Smooth muscle cell (in vitro differentiated cells): ENCODE measurements at regions not wholly inside any gene's neighbourhood (a gene's known extent, or its start where the extent isn't known, plus 50 kb on each side); places are given as distances from the start of the nearest gene placed in this dataset.

ENCODE experiments used
- DNase-seq: peaks from one replicate; lab custom pipeline; 2025; ENCODE audit not compliant: unreplicated experiment; lab: John Stamatoyannopoulos, UW
- H2AFZ ChIP-seq: fragments of 200-600 bp; sonication (generic); 2 replicates; pipeline ENCODE4 v1.6.0; 2016; ENCODE audit warnings: antibody characterized with exemption, low read depth, mild to moderate bottlenecking
- H3F3A ChIP-seq: fragments of 200-600 bp; sonication (generic); 2 replicates; pipeline ENCODE4 v1.6.0; 2017; ENCODE audit warnings: antibody characterized with exemption, low read depth
- H3K27ac ChIP-seq: fragments of 200-600 bp; sonication (generic); 2 replicates; pipeline ENCODE4 v1.5.1; 2016; ENCODE audit warnings: low read depth, mild to moderate bottlenecking
- H3K27me3 ChIP-seq: fragments of 200-600 bp; sonication (generic); 2 replicates; pipeline ENCODE4 v1.6.1; 2016; ENCODE audit warnings: low read depth, mild to moderate bottlenecking
- H3K36me3 ChIP-seq: fragments of 200-600 bp; sonication (generic); 2 replicates; pipeline ENCODE4 v1.5.1; 2016; ENCODE audit warnings: low read depth
- H3K4me1 ChIP-seq: fragments of 200-600 bp; sonication (generic); 2 replicates; pipeline ENCODE4 v1.5.1; 2016; ENCODE audit warnings: low read depth
- H3K4me2 ChIP-seq: fragments of 200-600 bp; sonication (generic); 2 replicates; pipeline ENCODE4 v1.6.0; 2016; ENCODE audit warnings: mild to moderate bottlenecking
- H3K4me3 ChIP-seq: fragments of 200-600 bp; sonication (generic); 2 replicates; pipeline ENCODE4 v1.5.1; 2016; ENCODE audit warnings: mild to moderate bottlenecking
- H3K79me2 ChIP-seq: fragments of 200-600 bp; sonication (generic); 2 replicates; pipeline ENCODE4 v1.6.0; 2016; ENCODE audit warnings: low read depth, mild to moderate bottlenecking
- H3K9ac ChIP-seq: fragments of 200-600 bp; sonication (generic); 2 replicates; pipeline ENCODE4 v1.6.0; 2016; ENCODE audit warnings: low read depth
- H3K9me3 ChIP-seq: fragments of 200-600 bp; sonication (generic); replicated peaks from 2 replicates; pipeline ENCODE4 v1.5.1; 2016; ENCODE audit warnings: low read depth
- H4K20me1 ChIP-seq: fragments of 200-600 bp; sonication (generic); 2 replicates; pipeline ENCODE4 v1.6.0; 2016; ENCODE audit warnings: low read depth
- WGBS: methylation state at CpG from one replicate; pipeline ENCODE4 v1.1.7; 2016; ENCODE audit warnings: low lambda C conversion rate; 5-methylcytosine and 5-hydroxymethylcytosine counted together
- TF ChIP-seq, protein P1 (sequence below): fragments of 200-600 bp; sonication (generic); IDR thresholded peaks from 2 replicates; pipeline ENCODE4 v1.5.1; 2017; ENCODE audit warnings: borderline replicate concordance, mild to moderate bottlenecking, antibody characterized with exemption; ENCODE audit not compliant: insufficient read depth, poor library complexity, severe bottlenecking

DNA sequence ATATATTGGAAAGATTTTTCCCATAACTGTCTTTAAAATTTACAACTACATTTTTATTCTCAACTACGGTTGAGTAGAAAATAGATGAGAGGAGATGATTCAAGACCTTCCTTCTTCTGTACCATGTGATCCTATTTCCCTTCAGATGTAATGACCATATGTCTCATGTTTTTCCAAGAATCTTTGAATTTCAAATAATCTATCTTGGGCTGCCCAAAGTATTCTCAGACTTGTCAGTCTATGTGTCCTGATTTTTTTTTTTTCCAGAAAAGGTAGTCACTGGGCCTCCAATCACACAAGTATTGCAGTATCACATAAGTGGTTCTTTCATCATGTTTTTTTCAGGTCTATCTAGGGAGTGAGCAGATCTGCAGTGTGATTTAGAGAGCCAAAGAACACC is 392.4 kb downstream of the RFC3 start:
- no peaks in the 10 kb centered on the region for H4K20me1 ChIP-seq
- H3K9ac ChIP-seq: no peak overlapping the region
- no peak overlapping the region for H2AFZ ChIP-seq
- no peak overlapping the region for H3K4me3 ChIP-seq
- TF ChIP-seq, protein P1, sequence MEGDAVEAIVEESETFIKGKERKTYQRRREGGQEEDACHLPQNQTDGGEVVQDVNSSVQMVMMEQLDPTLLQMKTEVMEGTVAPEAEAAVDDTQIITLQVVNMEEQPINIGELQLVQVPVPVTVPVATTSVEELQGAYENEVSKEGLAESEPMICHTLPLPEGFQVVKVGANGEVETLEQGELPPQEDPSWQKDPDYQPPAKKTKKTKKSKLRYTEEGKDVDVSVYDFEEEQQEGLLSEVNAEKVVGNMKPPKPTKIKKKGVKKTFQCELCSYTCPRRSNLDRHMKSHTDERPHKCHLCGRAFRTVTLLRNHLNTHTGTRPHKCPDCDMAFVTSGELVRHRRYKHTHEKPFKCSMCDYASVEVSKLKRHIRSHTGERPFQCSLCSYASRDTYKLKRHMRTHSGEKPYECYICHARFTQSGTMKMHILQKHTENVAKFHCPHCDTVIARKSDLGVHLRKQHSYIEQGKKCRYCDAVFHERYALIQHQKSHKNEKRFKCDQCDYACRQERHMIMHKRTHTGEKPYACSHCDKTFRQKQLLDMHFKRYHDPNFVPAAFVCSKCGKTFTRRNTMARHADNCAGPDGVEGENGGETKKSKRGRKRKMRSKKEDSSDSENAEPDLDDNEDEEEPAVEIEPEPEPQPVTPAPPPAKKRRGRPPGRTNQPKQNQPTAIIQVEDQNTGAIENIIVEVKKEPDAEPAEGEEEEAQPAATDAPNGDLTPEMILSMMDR: no peak
- H3K27me3 ChIP-seq: no peaks in the 10 kb centered on the region
- 55% methylated on average over 1 of the region's 1 CpG for WGBS
- H3K9me3 ChIP-seq: no peaks in the 10 kb centered on the region
- no peak overlapping the region for H3K27ac ChIP-seq
- no peak for DNase-seq
- no peaks in the 10 kb centered on the region for H3F3A ChIP-seq
- H3K36me3 ChIP-seq: no peaks in the 10 kb centered on the region
- H3K79me2 ChIP-seq: no peaks in the 10 kb centered on the region
- no peak overlapping the region for H3K4me2 ChIP-seq
- peaks cover 8% of the 10 kb centered on the region for H3K4me1 ChIP-seq

DNA sequence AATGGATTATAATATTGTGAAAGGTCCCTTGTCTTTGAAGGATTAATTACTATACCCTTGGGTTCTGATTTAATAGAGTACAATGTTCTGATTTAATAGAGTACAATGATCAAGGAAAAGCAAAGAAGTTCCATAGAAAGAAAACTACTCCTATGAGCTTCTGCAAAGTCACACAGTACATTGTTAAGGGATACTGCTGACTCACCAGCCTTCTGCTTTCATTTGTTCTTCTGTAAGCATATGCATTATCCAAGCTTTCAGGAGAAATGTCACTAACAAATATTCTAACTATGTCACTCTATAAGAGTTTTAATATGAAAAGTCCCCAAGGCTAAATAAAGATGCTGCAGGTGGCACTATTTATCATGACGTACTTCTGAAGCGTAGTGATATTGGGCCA is 396.7 kb downstream of the RFC3 start:
- WGBS: 100% methylated on average over 2 of the region's 2 CpGs
- DNase-seq: no peak

DNA sequence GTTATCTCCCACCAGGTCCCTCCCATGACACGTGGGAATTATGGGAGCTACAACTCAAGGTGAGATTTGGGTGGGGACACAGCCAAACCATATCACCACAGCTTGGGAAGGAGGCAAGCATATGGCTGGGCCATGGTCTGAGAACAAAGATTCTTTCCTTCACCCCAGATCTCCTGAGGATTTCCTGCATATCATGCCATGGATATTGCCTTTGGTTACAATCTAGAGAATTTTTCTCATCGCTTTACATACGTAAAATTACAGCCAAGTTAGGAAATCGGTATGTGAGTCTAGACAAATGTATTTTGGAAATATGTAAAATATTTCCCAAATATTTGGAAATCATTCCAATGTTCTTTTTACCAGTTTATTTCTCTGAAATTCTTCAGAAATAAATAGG is 398.3 kb downstream of the RFC3 start:
- Histone ChIP-seq H3K9ac (no peak overlapping the region), H3K27me3 (no peaks in the 10 kb centered on the region), H3K9me3 (no peaks in the 10 kb centered on the region), H3K4me3 (no peak overlapping the region), H2AFZ (no peak overlapping the region), H3F3A (no peaks in the 10 kb centered on the region), H3K79me2 (no peaks in the 10 kb centered on the region), H3K36me3 (no peaks in the 10 kb centered on the region), H3K27ac (no peak overlapping the region), H3K4me1 (no peaks in the 10 kb centered on the region), H3K4me2 (no peak overlapping the region), H4K20me1 (no peaks in the 10 kb centered on the region)
- 94% methylated on average over 4 of the region's 4 CpGs for WGBS
- no peak for DNase-seq
- TF ChIP-seq, protein P1: no peak

More for the DNA sequence above, 396.7 kb downstream of the RFC3 start:
- H3K9ac ChIP-seq: no peak overlapping the region
- no peak overlapping the region for H2AFZ ChIP-seq
- no peaks in the 10 kb centered on the region for H3F3A ChIP-seq
- H3K36me3 ChIP-seq: no peaks in the 10 kb centered on the region
- H3K4me3 ChIP-seq: no peak overlapping the region
- no peaks in the 10 kb centered on the region for H3K79me2 ChIP-seq
- no peaks in the 10 kb centered on the region for H3K4me1 ChIP-seq
- TF ChIP-seq, protein P1: no peak
- no peak overlapping the region for H3K4me2 ChIP-seq
- H3K27ac ChIP-seq: no peak overlapping the region
- no peaks in the 10 kb centered on the region for H4K20me1 ChIP-seq
- H3K27me3 ChIP-seq: no peaks in the 10 kb centered on the region
- H3K9me3 ChIP-seq: no peaks in the 10 kb centered on the region

DNA sequence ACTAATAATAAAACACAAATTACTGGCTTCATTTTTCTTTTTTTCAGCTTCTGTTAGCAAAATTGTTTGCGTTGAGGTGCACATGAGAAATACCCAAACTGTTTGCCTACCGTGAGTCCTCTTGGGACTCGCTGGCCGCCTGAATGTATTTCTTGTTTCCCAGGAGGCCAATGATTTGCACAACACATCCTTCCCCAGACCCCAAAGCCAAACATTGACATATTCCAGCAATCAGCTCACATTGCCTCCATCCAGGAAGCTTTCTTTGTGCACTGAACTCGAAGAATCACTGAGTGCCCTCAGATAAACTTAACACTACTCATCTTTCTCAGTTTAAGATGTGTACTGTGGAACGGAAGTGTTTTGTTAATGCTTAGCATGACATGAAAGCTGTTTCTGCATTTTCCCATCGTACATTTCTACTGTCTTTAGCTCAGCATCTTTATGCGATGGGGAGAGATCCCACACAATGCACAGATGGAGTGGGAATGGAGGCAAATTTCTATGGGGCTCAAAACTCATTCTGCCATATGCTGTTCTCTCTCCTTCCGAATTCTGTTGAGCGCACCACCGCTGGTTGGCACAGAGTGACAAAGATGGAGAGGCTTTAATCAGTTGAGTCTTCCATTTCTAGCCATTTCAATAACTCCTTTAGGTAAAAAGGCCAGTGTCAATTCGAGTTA is 399.5 kb downstream of the RFC3 start:
- no peaks in the 10 kb centered on the region for H3F3A ChIP-seq

More for the DNA sequence above, 399.5 kb downstream of the RFC3 start:
- Histone ChIP-seq H3K4me2 (no peak overlapping the region), H3K36me3 (no peaks in the 10 kb centered on the region), H3K4me3 (no peak overlapping the region), H3K4me1 (no peaks in the 10 kb centered on the region), H3K9ac (no peak overlapping the region), H2AFZ (no peak overlapping the region), H3K9me3 (no peaks in the 10 kb centered on the region), H4K20me1 (no peaks in the 10 kb centered on the region), H3K27ac (no peak overlapping the region), H3K27me3 (no peaks in the 10 kb centered on the region), H3K79me2 (no peaks in the 10 kb centered on the region)
- no peak for DNase-seq
- TF ChIP-seq, protein P1: no peak
- 93% methylated on average over 12 of the region's 12 CpGs for WGBS
